H1 (cell line): ENCODE measurements at regions not wholly inside any gene's neighbourhood (a gene's known extent, or its start where the extent isn't known, plus 50 kb on each side); places are given as distances from the start of the nearest gene placed in this dataset.

ENCODE experiments used
- CTCF ChIA-PET: fragments of 300-600 bp; sonication (Branson Sonifier 250); formaldehyde crosslinking; loops from one replicate; lab custom pipeline; 2021; ENCODE audit not compliant: partially characterized antibody; lab: Charles Lee
- POLR2A ChIA-PET: fragments of 300-600 bp; sonication (Branson Sonifier 250); formaldehyde crosslinking; loops from one replicate; lab custom pipeline; 2021; ENCODE audit warnings: inconsistent platforms; ENCODE audit not compliant: partially characterized antibody; lab: Charles Lee
- DNase-seq, 2 experiments: peaks; one replicate each; pipeline versions ENCODE4 v3.0.0 to v3.0.0-alpha.2; 2010 to 2022; ENCODE audit warnings: low spot score in 2 of 2, low read depth in 1 of 2, mixed read lengths in 1 of 2
- FAIRE-seq: peaks from 2 replicates; lab custom pipeline; 2011; peaks lifted over from hg19 to GRCh38; lab: Jason Lieb, UNC
- H2AFZ ChIP-seq: 2 replicates; pipeline ENCODE4 v1.8.1; 2012; ENCODE audit warnings: low read length, inconsistent platforms
- H2AK5ac ChIP-seq: 2 replicates; pipeline ENCODE4 v1.6.1; 2013; ENCODE audit warnings: low read depth, low read length
- H2BK120ac ChIP-seq: replicated peaks from 2 replicates; pipeline ENCODE3; 2013; ENCODE audit warnings: low read depth, low read length, inconsistent platforms
- H2BK12ac ChIP-seq: 2 replicates; pipeline ENCODE4 v1.6.1; 2013; ENCODE audit warnings: low read depth, low read length
- H2BK15ac ChIP-seq: 2 replicates; pipeline ENCODE4 v1.6.1; 2013; ENCODE audit warnings: low read length
- H2BK20ac ChIP-seq: 2 replicates; pipeline ENCODE4 v1.6.1; 2013; ENCODE audit warnings: low read length
- H2BK5ac ChIP-seq: 2 replicates; pipeline ENCODE4 v1.6.1; 2013; ENCODE audit warnings: low read depth, low read length
- H3K14ac ChIP-seq: 2 replicates; pipeline ENCODE4 v1.6.1; 2013; ENCODE audit warnings: inconsistent platforms; ENCODE audit not compliant: insufficient read length
- H3K18ac ChIP-seq: 2 replicates; pipeline ENCODE4 v1.6.1; 2013; ENCODE audit warnings: low read length; ENCODE audit errors: extremely low read depth
- H3K23ac ChIP-seq: 2 replicates; pipeline ENCODE4 v1.6.1; 2013; ENCODE audit warnings: inconsistent platforms; ENCODE audit not compliant: insufficient read length
- H3K23me2 ChIP-seq: 2 replicates; pipeline ENCODE4 v1.6.1; 2013; ENCODE audit warnings: low read depth, low read length
- H3K27ac ChIP-seq: 2 replicates; pipeline ENCODE4 v1.6.1; 2011; ENCODE audit warnings: low read depth, low read length, inconsistent platforms
- H3K27me3 ChIP-seq, 4 experiments: replicated peaks in 1 of 4; 1 replicate in 1 of 4; 2 replicates in 3 of 4; pipeline versions ENCODE4 v1.6.1 to v1.8.1; 2011 to 2013; ENCODE audit warnings: low read length in 3 of 4, mild to moderate bottlenecking in 3 of 4, inconsistent platforms in 2 of 4, mixed read lengths in 2 of 4, moderate library complexity in 1 of 4; ENCODE audit not compliant: control insufficient read depth in 3 of 4, insufficient read depth in 3 of 4; ENCODE audit errors: extremely low read depth in 1 of 4
- H3K36me3 ChIP-seq, 4 experiments: 2 replicates each; pipeline versions ENCODE4 v1.6.1 to v1.8.1; 2011 to 2013; ENCODE audit warnings: mild to moderate bottlenecking in 4 of 4, low read length in 3 of 4, moderate library complexity in 2 of 4, control low read depth in 1 of 4, inconsistent platforms in 1 of 4; ENCODE audit not compliant: insufficient read depth in 4 of 4, control insufficient read depth in 2 of 4
- H3K4ac ChIP-seq: replicated peaks from 2 replicates; pipeline ENCODE3; 2013; ENCODE audit warnings: low read length, low read depth, mixed read lengths, inconsistent platforms; ENCODE audit not compliant: insufficient read length
- H3K4me1 ChIP-seq, 4 experiments: replicated peaks in 1 of 4; 1 replicate in 1 of 4; 2 replicates in 3 of 4; pipeline versions ENCODE4 v1.6.1 to v1.8.1; 2011 to 2013; ENCODE audit warnings: low read length in 3 of 4, inconsistent platforms in 2 of 4, mixed read lengths in 1 of 4; ENCODE audit not compliant: insufficient read depth in 4 of 4, control insufficient read depth in 3 of 4
- H3K4me2 ChIP-seq, 2 experiments: 2 replicates each; pipeline versions ENCODE4 v1.6.1 to v1.8.1; 2011 to 2013; ENCODE audit warnings: low read depth in 2 of 2, low read length in 2 of 2, control low read depth in 1 of 2, inconsistent platforms in 1 of 2, mild to moderate bottlenecking in 1 of 2; ENCODE audit not compliant: insufficient read depth in 1 of 2
- H3K4me3 ChIP-seq, 4 experiments: fragments of 200-600, 300-600 bp in 1 of 4; sonication (generic), shearing (Covaris generic), sonication (Bioruptor Twin) in 1 of 4; 2 replicates each; pipeline versions ENCODE4 v1.5.1 to v1.8.1; 2011 to 2016; ENCODE audit warnings: low read length in 4 of 4, low read depth in 3 of 4, control low read depth in 2 of 4, inconsistent platforms in 2 of 4, mild to moderate bottlenecking in 2 of 4, mixed read lengths in 1 of 4, moderate library complexity in 1 of 4; ENCODE audit not compliant: insufficient read depth in 2 of 4; ENCODE audit errors: extremely low read depth in 1 of 4
- H3K56ac ChIP-seq: replicated peaks from 2 replicates; pipeline ENCODE3; 2013; ENCODE audit warnings: low read depth, mild to moderate bottlenecking, mixed read lengths, low read length, inconsistent platforms; ENCODE audit not compliant: insufficient read length
- H3K79me1 ChIP-seq: 2 replicates; pipeline ENCODE4 v1.6.1; 2013; ENCODE audit warnings: low read depth, low read length, control low read depth
- H3K79me2 ChIP-seq, 2 experiments: 2 replicates each; pipeline versions ENCODE4 v1.6.1 to v1.8.1; 2012 to 2013; ENCODE audit warnings: low read length in 2 of 2, mild to moderate bottlenecking in 2 of 2, inconsistent platforms in 1 of 2; ENCODE audit not compliant: insufficient read depth in 2 of 2, control insufficient read depth in 1 of 2
- H3K9ac ChIP-seq, 4 experiments: replicated peaks in 1 of 4; 1 replicate in 1 of 4; 2 replicates in 3 of 4; pipeline versions ENCODE4 v1.6.1 to v1.8.1; 2011 to 2013; ENCODE audit warnings: low read depth in 3 of 4, low read length in 3 of 4, control low read depth in 2 of 4, mild to moderate bottlenecking in 2 of 4, moderate library complexity in 2 of 4, inconsistent platforms in 1 of 4; ENCODE audit errors: extremely low read depth in 1 of 4
- H3K9me3 ChIP-seq, 2 experiments: 2 replicates each; pipeline versions ENCODE4 v1.6.1 to v1.8.1; 2012 to 2013; ENCODE audit warnings: mild to moderate bottlenecking in 2 of 2, moderate library complexity in 2 of 2, control low read depth in 1 of 2, inconsistent platforms in 1 of 2, low read depth in 1 of 2, low read length in 1 of 2, mixed read lengths in 1 of 2; ENCODE audit not compliant: insufficient read depth in 2 of 2
- H4K20me1 ChIP-seq, 2 experiments: replicated peaks in 1 of 2; 2 replicates each; pipeline versions ENCODE3 to v1.8.1; 2011 to 2013; ENCODE audit warnings: inconsistent platforms in 2 of 2, low read length in 2 of 2, mild to moderate bottlenecking in 1 of 2; ENCODE audit not compliant: insufficient read depth in 2 of 2, control insufficient read depth in 1 of 2
- H4K5ac ChIP-seq: 2 replicates; pipeline ENCODE4 v1.6.1; 2013; ENCODE audit warnings: low read length, low read depth, mixed read lengths, inconsistent platforms; ENCODE audit not compliant: insufficient read length
- H4K8ac ChIP-seq: 2 replicates; pipeline ENCODE4 v1.8.0; 2013; ENCODE audit warnings: mild to moderate bottlenecking, moderate library complexity, low read length, inconsistent platforms; ENCODE audit not compliant: insufficient read depth; ENCODE audit errors: extremely low read depth
- H4K91ac ChIP-seq: replicated peaks from 2 replicates; pipeline ENCODE3; 2013; ENCODE audit warnings: low read length, mixed read lengths, inconsistent platforms; ENCODE audit not compliant: insufficient read length
- GABPA ChIP-seq: IDR thresholded peaks from 2 replicates; pipeline ENCODE4 v1.6.1; 2011; ENCODE audit warnings: mild to moderate bottlenecking, low read length, moderate library complexity, borderline replicate concordance; ENCODE audit not compliant: insufficient read depth
- POU5F1 ChIP-seq: IDR thresholded peaks from 2 replicates; pipeline ENCODE4 v1.6.1; 2011; ENCODE audit warnings: low read depth, mild to moderate bottlenecking, low read length, moderate library complexity
- RBBP5 ChIP-seq: IDR thresholded peaks from 2 replicates; pipeline ENCODE4 v1.7.1; 2012; ENCODE audit warnings: low read depth, mild to moderate bottlenecking, inconsistent platforms, low read length, moderate library complexity, borderline replicate concordance
- RFX5 ChIP-seq: IDR thresholded peaks from 2 replicates; pipeline ENCODE4 v1.6.1; 2011; ENCODE audit warnings: low read depth, low read length, improper control_type of control experiment, borderline replicate concordance
- WGBS, 2 experiments: shearing (Covaris generic) in 1 of 2; methylation state at CpG; one replicate each; pipeline versions ENCODE4 v1.1.6 to v1.1.7; 2013 to 2015; ENCODE audit warnings: low lambda C conversion rate in 2 of 2, mixed read lengths in 2 of 2, inconsistent platforms in 1 of 2, low coverage in 1 of 2, missing lambda C conversion rate in 1 of 2; ENCODE audit not compliant: insufficient replicate concordance in 2 of 2, insufficient coverage in 1 of 2, insufficient read length in 1 of 2; ENCODE audit errors: extremely low coverage in 1 of 2, missing lambda C conversion rate in 1 of 2; 5-methylcytosine and 5-hydroxymethylcytosine counted together

DNA sequence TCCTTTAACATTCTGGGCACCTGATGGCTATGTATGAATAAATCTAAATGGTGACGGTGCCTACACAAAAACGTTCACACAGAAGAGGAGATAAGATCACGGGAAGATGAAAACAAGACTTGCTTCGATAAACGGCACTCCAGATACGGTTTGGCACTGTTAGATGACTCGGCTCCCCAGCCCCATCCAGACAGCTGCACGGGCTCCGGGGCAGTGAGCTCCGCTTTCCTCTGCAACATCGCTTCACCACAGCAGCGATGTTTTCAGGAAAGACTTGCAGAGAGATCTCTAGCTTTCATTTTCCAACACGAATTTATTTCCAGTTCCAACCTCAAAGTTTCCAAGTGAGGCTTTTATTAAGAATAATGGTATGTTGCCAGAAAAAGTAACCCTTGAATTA is 132.1 kb downstream of the KLF6 start:
- TF ChIP-seq GABPA (no peak), RBBP5 (no peak), POU5F1 (no peak), RFX5 (no peak)
- no peak for DNase-seq
- 91% methylated on average over 13 of the region's 13 CpGs; no CpG with 5 or more reads in 1 of the 2 experiments for WGBS, 2 experiments
- no peak overlapping the region for H4K91ac ChIP-seq
- no peak overlapping the region for H2BK12ac ChIP-seq
- FAIRE-seq: no peak
- H2BK120ac ChIP-seq: no peak overlapping the region
- H3K14ac ChIP-seq: no peak overlapping the region
- no peaks in the 10 kb centered on the region for H3K79me1 ChIP-seq
- no peak overlapping the region for H2AK5ac ChIP-seq
- no peak overlapping the region for H3K4me2 ChIP-seq
- no peaks in the 10 kb centered on the region for H3K36me3 ChIP-seq
- no peaks in the 10 kb centered on the region; the same call in 1 of the 2 replicates for H3K23me2 ChIP-seq
- CTCF ChIA-PET: no interaction called here
- H3K9ac ChIP-seq: no peak overlapping the region
- H3K79me2 ChIP-seq: no peaks in the 10 kb centered on the region
- H2BK5ac ChIP-seq: no peak overlapping the region
- H3K23ac ChIP-seq: no peak overlapping the region
- no peak overlapping the region for H3K27ac ChIP-seq
- H3K4me1 ChIP-seq: peaks cover 0 to 5% (median 2%) of the 10 kb centered on the region in 4 experiments; a peak in 3 of 7 replicates
- no peaks in the 10 kb centered on the region for H3K27me3 ChIP-seq
- H2AFZ ChIP-seq: no peak overlapping the region
- H2BK15ac ChIP-seq: no peak overlapping the region
- no peak overlapping the region for H3K18ac ChIP-seq
- no peaks in the 10 kb centered on the region for H3K9me3 ChIP-seq
- POLR2A ChIA-PET: no interaction called here
- H3K56ac ChIP-seq: no peak overlapping the region
- no peak overlapping the region for H4K5ac ChIP-seq
- H4K20me1 ChIP-seq: peaks cover 0 to 2% of the 10 kb centered on the region in 2 experiments
- H2BK20ac ChIP-seq: no peak overlapping the region
- H3K4ac ChIP-seq: no peak overlapping the region
- no peak overlapping the region for H4K8ac ChIP-seq
- no peak overlapping the region for H3K4me3 ChIP-seq
